Right lung (tissue), 2 donors: ENCODE measurements at regions not wholly inside any gene's neighbourhood (a gene's known extent, or its start where the extent isn't known, plus 50 kb on each side); places are given as distances from the start of the nearest gene placed in this dataset.

Experiments used
- DNase-seq, 2 donors: peaks; one replicate each; pipeline ENCODE4 v3.0.0-alpha.2; 2013

- no peak for DNase-seq
These were observed 54.9 kb upstream of the IGF1 start for GRCh38 chr12:102535306-102535705.

- no peak for DNase-seq
These were observed 54.5 kb upstream of the IGF1 start for GRCh38 chr12:102534899-102535298.

DNA sequence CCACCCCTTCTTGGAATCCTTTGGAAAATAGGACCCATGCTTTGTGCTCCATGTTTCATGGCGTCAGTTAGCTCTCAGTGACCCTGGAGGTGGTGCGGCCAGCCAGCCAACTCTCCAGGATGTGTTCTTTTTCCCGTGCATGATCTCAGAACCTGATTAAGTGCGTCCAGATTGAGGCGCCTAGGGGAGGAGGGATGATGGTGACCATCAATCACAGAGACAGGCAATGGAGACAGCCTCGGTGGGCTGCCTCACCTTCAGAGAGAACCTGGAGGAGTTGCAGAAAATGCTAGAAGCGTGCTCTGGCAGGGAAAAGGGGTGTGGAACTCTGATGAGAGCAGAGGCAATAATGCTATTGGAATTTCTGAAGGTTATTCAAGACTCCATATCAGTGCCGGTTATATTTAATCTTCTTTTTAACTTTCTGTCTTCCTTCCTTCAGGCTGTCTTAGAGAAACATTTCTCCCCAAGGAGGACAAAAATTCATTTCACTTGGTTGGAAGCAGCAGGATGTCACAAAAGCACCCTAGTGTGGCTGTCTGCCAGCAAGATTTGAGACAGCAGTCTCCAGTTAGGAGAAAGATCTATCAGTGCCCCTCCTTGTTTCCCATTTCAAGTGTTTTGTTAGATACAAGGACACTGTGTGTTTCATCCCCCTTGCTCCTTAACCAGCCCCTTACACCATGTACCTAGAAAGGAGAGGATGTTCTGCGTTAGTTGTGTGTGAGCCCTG is 53.3 kb upstream of the IGF1 start:
- DNase-seq: no peak
